HepG2 (cell line): ENCODE measurements at regions not wholly inside any gene's neighbourhood (a gene's known extent, or its start where the extent isn't known, plus 50 kb on each side); places are given as distances from the start of the nearest gene placed in this dataset.
A peak's percentile ranks its signal among the peaks of the same experiment; 100 is the strongest.

Experiments used
- ATAC-seq: fragments of 200-7000 bp; cut with Tn5 transposase; 3 replicates; pipeline ENCODE4 v1.9.1; 2020; ENCODE audit warnings: mild to moderate bottlenecking, moderate library complexity
- BruUV-seq: library from RNA; stranded (reverse); fragments of 400-500 nt; replicated peaks from 2 replicates; lab custom pipeline; 2021; lab: Mats Ljungman, UMichigan
- CTCF ChIA-PET: fragments of 300-600 bp; formaldehyde crosslinking; extraction: SDS; loops from one replicate; lab custom pipeline; 2021; ENCODE audit warnings: low total read pairs, inconsistent platforms, low intra/inter-chr PET ratio; lab: Yijun Ruan, JAX
- POLR2A ChIA-PET: fragments of 350-600 bp; sonication (Branson Sonifier 250); formaldehyde crosslinking; loops from one replicate; lab custom pipeline; 2020; ENCODE audit warnings: antibody characterized with exemption, inconsistent platforms; lab: Yijun Ruan, JAX
- DNase-seq: peaks from one replicate; pipeline ENCODE4 v3.0.0-alpha.2; 2015; ENCODE audit warnings: low spot score
- FAIRE-seq: peaks from 3 replicates; lab custom pipeline; 2011; peaks lifted over from hg19 to GRCh38; lab: Jason Lieb, UNC
- H2AFZ ChIP-seq: one replicate; pipeline ENCODE4 v1.6.1; 2011; ENCODE audit warnings: low read length, inconsistent platforms
- H3K27ac ChIP-seq: fragments of 300-600 bp; 3 replicates; pipeline ENCODE4 v1.8.0; 2011; ENCODE audit warnings: mixed run types, mild to moderate bottlenecking, mixed read lengths, low read length, inconsistent platforms; ENCODE audit not compliant: insufficient read depth; ENCODE audit errors: extremely low read length
- H3K27me3 ChIP-seq, 2 experiments: fragments of 200-600 bp in 1 of 2; 2 replicates in 1 of 2; 3 replicates in 1 of 2; pipeline versions ENCODE4 v1.6.0 to v1.8.0; 2011; ENCODE audit warnings: low read length in 2 of 2, mild to moderate bottlenecking in 2 of 2, moderate library complexity in 2 of 2, inconsistent platforms in 1 of 2; ENCODE audit not compliant: insufficient read depth in 2 of 2, control insufficient read depth in 1 of 2
- H3K36me3 ChIP-seq, 2 experiments: fragments of 200-600 bp in 1 of 2; replicated peaks in 1 of 2; 2 replicates in 1 of 2; 3 replicates in 1 of 2; pipeline versions ENCODE4 v1.5.1 to v1.8.0; 2011; ENCODE audit warnings: low read length in 2 of 2, inconsistent platforms in 1 of 2; ENCODE audit not compliant: insufficient read depth in 2 of 2, control insufficient read depth in 1 of 2
- H3K4me1 ChIP-seq: 2 replicates; pipeline ENCODE4 v1.5.1; 2012; ENCODE audit warnings: low read length, inconsistent platforms; ENCODE audit not compliant: insufficient read depth
- H3K4me2 ChIP-seq: 2 replicates; pipeline ENCODE4 v1.6.0; 2011; ENCODE audit warnings: low read depth, low read length, inconsistent platforms
- H3K4me3 ChIP-seq, 3 experiments: fragments of 200-600 bp in 1 of 3; sonication (generic), shearing (Covaris generic) in 1 of 3; replicated peaks in 1 of 3; 2 replicates each; pipeline ENCODE4 v1.5.1; 2011 to 2016; ENCODE audit warnings: low read length in 3 of 3, inconsistent platforms in 2 of 3, low read depth in 2 of 3, mild to moderate bottlenecking in 2 of 3, control low read depth in 1 of 3, mixed read lengths in 1 of 3; ENCODE audit not compliant: insufficient read depth in 1 of 3
- H3K79me2 ChIP-seq: one replicate; pipeline ENCODE4 v1.6.1; 2011; ENCODE audit warnings: low read length, inconsistent platforms; ENCODE audit not compliant: insufficient read depth
- H3K9ac ChIP-seq: 2 replicates; pipeline ENCODE4 v1.6.0; 2011; ENCODE audit warnings: mild to moderate bottlenecking, low read depth, low read length, inconsistent platforms; ENCODE audit not compliant: insufficient read depth
- H3K9me3 ChIP-seq: 2 replicates; pipeline ENCODE4 v1.5.1; 2012; ENCODE audit warnings: mild to moderate bottlenecking, low read length
- H4K20me1 ChIP-seq: 2 replicates; pipeline ENCODE4 v1.6.0; 2011; ENCODE audit warnings: inconsistent platforms, mild to moderate bottlenecking, low read length, moderate library complexity; ENCODE audit not compliant: insufficient read depth
- CEBPB ChIP-seq: IDR thresholded peaks from 2 replicates; pipeline ENCODE4 v1.6.1; 2011; ENCODE audit warnings: low read depth, low read length, improper control_type of control experiment, borderline replicate concordance
- ELF1 ChIP-seq: sonication (generic); formaldehyde crosslinking; IDR thresholded peaks from 2 replicates; pipeline ENCODE4 v1.4.0; 2020; ENCODE audit warnings: missing genetic modification reagents
- FOXA1 ChIP-seq, 2 experiments: fragments of 450-650 bp in 1 of 2; sonication (generic) in 1 of 2; formaldehyde crosslinking in 1 of 2; IDR thresholded peaks; 2 replicates each; pipeline versions ENCODE4 v1.4.0 to v1.6.1; 2016 to 2020; ENCODE audit warnings: missing genetic modification reagents in 1 of 2
- FOXP1 ChIP-seq, 2 experiments: fragments of 450-650 bp in 1 of 2; IDR thresholded peaks; 2 replicates each; pipeline ENCODE4 v1.6.1; 2017 to 2018; ENCODE audit warnings: antibody characterized with exemption in 1 of 2
- ISX ChIP-seq: sonication (generic); formaldehyde crosslinking; conservative IDR thresholded peaks from 2 replicates; pipeline ENCODE4 v1.5.0; 2020; ENCODE audit warnings: missing genetic modification reagents
- JUN ChIP-seq: sonication (generic); formaldehyde crosslinking; IDR thresholded peaks from 2 replicates; pipeline ENCODE4 v1.4.0; 2020; ENCODE audit warnings: mild to moderate bottlenecking, missing genetic modification reagents
- MEIS1 ChIP-seq: sonication (generic); formaldehyde crosslinking; IDR thresholded peaks from 2 replicates; pipeline ENCODE4 v1.9.0; 2021; ENCODE audit warnings: mild to moderate bottlenecking, missing genetic modification reagents, moderate library complexity, borderline replicate concordance
- MIXL1 ChIP-seq: IDR thresholded peaks from 2 replicates; pipeline ENCODE4 v1.6.1; 2016
- NR2F6 ChIP-seq, 2 experiments: IDR thresholded peaks; 2 replicates each; pipeline ENCODE4 v1.6.1; 2016; ENCODE audit warnings: antibody characterized with exemption in 1 of 2, mild to moderate bottlenecking in 1 of 2
- PLRG1 ChIP-seq: fragments of 450-650 bp; conservative IDR thresholded peaks from 2 replicates; pipeline ENCODE4 v1.6.1; 2016
- TBL1XR1 ChIP-seq: fragments of 150-350 bp; IDR thresholded peaks from 2 replicates; pipeline ENCODE4 v1.6.1; 2014; ENCODE audit warnings: borderline replicate concordance, low read length; ENCODE audit not compliant: partially characterized antibody
- ZNF3 ChIP-seq: IDR thresholded peaks from 2 replicates; pipeline ENCODE4 v1.7.0; 2017; ENCODE audit warnings: inconsistent platforms
- ZNF557 ChIP-seq: sonication (generic); formaldehyde crosslinking; IDR thresholded peaks from 2 replicates; pipeline ENCODE4 v1.4.0; 2020; ENCODE audit warnings: missing genetic modification reagents
- ZNF558 ChIP-seq: sonication (generic); formaldehyde crosslinking; IDR thresholded peaks from 2 replicates; pipeline ENCODE4 v1.9.0; 2022; ENCODE audit warnings: mild to moderate bottlenecking, missing genetic modification reagents, borderline replicate concordance
- ZNF773 ChIP-seq: sonication (generic); formaldehyde crosslinking; IDR thresholded peaks from 2 replicates; pipeline ENCODE4 v1.4.0; 2020; ENCODE audit warnings: missing genetic modification reagents, borderline replicate concordance
- WGBS: methylation state at CpG from one replicate; pipeline ENCODE4 v1.1.6; 2017; ENCODE audit warnings: low lambda C conversion rate; 5-methylcytosine and 5-hydroxymethylcytosine counted together
- in situ Hi-C: cut with HindIII; loops from 2 replicates; pipeline ENCODE4 v1.10.0; 2017; ENCODE audit warnings: low pct_unique_long_range_greater_than_20kb; ENCODE audit not compliant: extremely low pct_ligation_motif_present
- intact Hi-C: fragments of 100-400 bp; cut with micrococcal nuclease; formaldehyde crosslinking; loops from one replicate; pipeline ENCODE4 v1.10.0; 2022; ENCODE audit not compliant: unreplicated experiment
- TF ChIP-seq, protein P1 (sequence below): sonication (generic); formaldehyde crosslinking; IDR thresholded peaks from 2 replicates; pipeline ENCODE4 v1.4.0; 2020; ENCODE audit warnings: missing genetic modification reagents
- TF ChIP-seq, protein P2 (sequence below): sonication (generic); formaldehyde crosslinking; IDR thresholded peaks from 2 replicates; pipeline ENCODE4 v1.4.0; 2020; ENCODE audit warnings: missing genetic modification reagents, mild to moderate bottlenecking, borderline replicate concordance

GRCh38 chr2:126783341-126783740 lies 115.3 kb upstream of the TEX51 start:
- no TSS peak for BruUV-seq

DNA sequence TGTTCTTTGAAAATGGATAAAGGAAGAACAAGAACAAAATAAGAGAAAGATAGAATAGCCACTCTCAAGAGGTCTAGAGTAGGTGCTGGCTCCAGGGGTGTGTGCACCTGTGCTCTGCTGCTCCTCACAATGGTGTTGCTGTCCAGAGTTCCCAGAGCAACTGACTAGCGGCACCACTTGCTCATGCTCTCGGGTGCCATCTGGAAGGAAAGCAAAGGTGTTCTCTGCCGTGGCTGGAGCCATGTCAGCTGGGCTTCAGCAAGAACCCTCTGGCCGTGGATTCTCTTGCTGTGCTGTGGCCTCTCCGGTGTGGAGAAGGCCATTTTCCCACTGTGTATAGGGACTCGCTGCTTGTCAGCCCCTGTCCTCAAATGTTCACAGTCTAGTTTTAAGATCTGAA lies 114.6 kb upstream of the TEX51 start:
- H3K9ac ChIP-seq: no peak overlapping the region
- DNase-seq (no peak), ATAC-seq (peak; percentile 27; the same call in 2 of the 3 replicates), FAIRE-seq (no peak)
- H3K9me3 ChIP-seq: no peaks in the 10 kb centered on the region
- H3K27me3 ChIP-seq: peaks cover 0 to 35% of the 10 kb centered on the region in 2 experiments; a peak in 4 of 5 replicates
- H3K4me3 ChIP-seq: no peak overlapping the region
- no TSS peak for BruUV-seq
- H2AFZ ChIP-seq: no peak overlapping the region
- intact Hi-C loops: no loop called here
- ChIA-PET POLR2A (no interaction called here), CTCF (no interaction called here)
- H3K79me2 ChIP-seq: no peaks in the 10 kb centered on the region
- WGBS: 0% methylated on average over 4 of the region's 6 CpGs
- no peak overlapping the region for H3K27ac ChIP-seq
- no peaks in the 10 kb centered on the region for H3K4me1 ChIP-seq
- H3K36me3 ChIP-seq: no peaks in the 10 kb centered on the region
- no peak overlapping the region for H3K4me2 ChIP-seq
- no peaks in the 10 kb centered on the region for H4K20me1 ChIP-seq
- in situ Hi-C loops: loop anchor here (25.0 kb wide), 1 partner anchor 1972 kb away; no protein-coding TSS in a partner anchor
- TF ChIP-seq ZNF557 (CRISPR knock-in tag): no peak
- no peak for TF ChIP-seq FOXA1 (IDR thresholded peaks at IDR 0.05)
- TF ChIP-seq FOXA1 (CRISPR knock-in tag; IDR thresholded peaks at IDR 0.05): no peak
- TF ChIP-seq PLRG1: no peak
- TF ChIP-seq ZNF773 (CRISPR knock-in tag): no peak
- TF ChIP-seq ZNF558 (CRISPR knock-in tag): no peak
- no peak for TF ChIP-seq ISX (CRISPR knock-in tag)
- TF ChIP-seq MEIS1 (CRISPR knock-in tag): no peak
- no peak for TF ChIP-seq JUN (CRISPR knock-in tag)
- TF ChIP-seq, protein P1, sequence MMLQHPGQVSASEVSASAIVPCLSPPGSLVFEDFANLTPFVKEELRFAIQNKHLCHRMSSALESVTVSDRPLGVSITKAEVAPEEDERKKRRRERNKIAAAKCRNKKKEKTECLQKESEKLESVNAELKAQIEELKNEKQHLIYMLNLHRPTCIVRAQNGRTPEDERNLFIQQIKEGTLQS (CRISPR knock-in tag): no peak
- no peak for TF ChIP-seq NR2F6 (IDR thresholded peaks at IDR 0.05)
- TF ChIP-seq NR2F6 (CRISPR knock-in tag; IDR thresholded peaks at IDR 0.05): no peak
- no peak for TF ChIP-seq MIXL1 (CRISPR knock-in tag)
- TF ChIP-seq TBL1XR1: no peak
- TF ChIP-seq, protein P2, sequence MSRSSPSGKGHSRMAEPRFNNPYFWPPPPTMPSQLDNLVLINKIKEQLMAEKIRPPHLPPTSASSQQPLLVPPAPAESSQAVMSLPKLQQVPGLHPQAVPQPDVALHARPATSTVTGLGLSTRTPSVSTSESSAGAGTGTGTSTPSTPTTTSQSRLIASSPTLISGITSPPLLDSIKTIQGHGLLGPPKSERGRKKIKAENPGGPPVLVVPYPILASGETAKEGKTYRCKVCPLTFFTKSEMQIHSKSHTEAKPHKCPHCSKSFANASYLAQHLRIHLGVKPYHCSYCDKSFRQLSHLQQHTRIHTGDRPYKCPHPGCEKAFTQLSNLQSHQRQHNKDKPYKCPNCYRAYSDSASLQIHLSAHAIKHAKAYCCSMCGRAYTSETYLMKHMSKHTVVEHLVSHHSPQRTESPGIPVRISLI (CRISPR knock-in tag): no peak
- TF ChIP-seq FOXP1 (IDR thresholded peaks at IDR 0.05): no peak
- TF ChIP-seq FOXP1 (CRISPR knock-in tag; IDR thresholded peaks at IDR 0.05): no peak
- no peak for TF ChIP-seq ZNF3 (CRISPR knock-in tag)

More at GRCh38 chr2:126783341-126783740, 115.3 kb upstream of the TEX51 start:
- intact Hi-C loops: no loop called here
- ChIA-PET POLR2A (no interaction called here), CTCF (no interaction called here)
- no peak for DNase-seq
- ATAC-seq: no peak
- Histone ChIP-seq H3K4me2 (no peak overlapping the region), H3K36me3 (no peaks in the 10 kb centered on the region), H3K9me3 (no peaks in the 10 kb centered on the region), H3K9ac (no peak overlapping the region), H3K27me3 (peaks cover 3 to 42% of the 10 kb centered on the region in 2 experiments; a peak in 4 of 5 replicates), H3K4me1 (no peaks in the 10 kb centered on the region), H4K20me1 (no peaks in the 10 kb centered on the region), H3K79me2 (no peaks in the 10 kb centered on the region), H3K27ac (no peak overlapping the region), H2AFZ (no peak overlapping the region), H3K4me3 (no peak overlapping the region)
- peak; percentile 28; the same call in 1 of the 2 replicates for TF ChIP-seq CEBPB
- TF ChIP-seq ELF1 (CRISPR knock-in tag): no peak
- in situ Hi-C loops: loop anchor here (25.0 kb wide), 1 partner anchor 1971 kb away; no protein-coding TSS in a partner anchor
- no peak for FAIRE-seq
- WGBS: 0% methylated on average over 2 of the region's 2 CpGs
